Panc1 (cell line): ENCODE measurements at regions not wholly inside any gene's neighbourhood (a gene's known extent, or its start where the extent isn't known, plus 50 kb on each side); places are given as distances from the start of the nearest gene placed in this dataset.

Source experiments
- ATAC-seq: fragments of 200-7000 bp; cut with Tn5 transposase; 2 replicates; pipeline ENCODE4 v1.9.1; 2020; ENCODE audit warnings: mild to moderate bottlenecking, moderate library complexity
- BruUV-seq: library from RNA; stranded (reverse); fragments of 400-500 nt; replicated peaks from 2 replicates; lab custom pipeline; 2021; lab: Mats Ljungman, UMichigan
- CTCF ChIA-PET: fragments of 300-600 bp; sonication (Branson Sonifier 250); formaldehyde crosslinking; loops from one replicate; lab custom pipeline; 2022; ENCODE audit warnings: antibody characterized with exemption; lab: Charles Lee
- POLR2A ChIA-PET: fragments of 300-600 bp; sonication (Branson Sonifier 250); formaldehyde crosslinking; loops from one replicate; lab custom pipeline; 2022; ENCODE audit warnings: antibody characterized with exemption; lab: Charles Lee
- DNase-seq: peaks from one replicate; pipeline ENCODE4 v3.0.0-alpha.2; 2010; ENCODE audit warnings: low read depth, low spot score
- H3K27ac ChIP-seq: 2 replicates; pipeline ENCODE4 v1.5.1; 2011; ENCODE audit warnings: mild to moderate bottlenecking, low read length, inconsistent platforms
- H3K27me3 ChIP-seq: fragments of 200-500 bp; sonication (Bioruptor generic); 2 replicates; pipeline ENCODE4 v1.6.0; 2014; ENCODE audit warnings: low read length, inconsistent platforms; ENCODE audit not compliant: control insufficient read depth, insufficient read depth
- H3K36me3 ChIP-seq: fragments of 200-500 bp; sonication (Bioruptor generic); 2 replicates; pipeline ENCODE4 v1.5.1; 2014; ENCODE audit warnings: inconsistent platforms, mild to moderate bottlenecking, low read length, moderate library complexity; ENCODE audit not compliant: control insufficient read depth, insufficient read depth
- H3K4me1 ChIP-seq: 2 replicates; pipeline ENCODE4 v1.5.1; 2011; ENCODE audit warnings: inconsistent platforms, mild to moderate bottlenecking, low read length, moderate library complexity; ENCODE audit not compliant: control insufficient read depth, insufficient read depth
- H3K4me3 ChIP-seq, 2 experiments: 2 replicates each; pipeline ENCODE4 v1.5.1; 2011 to 2012; ENCODE audit warnings: low read depth in 2 of 2, low read length in 2 of 2, mild to moderate bottlenecking in 2 of 2, inconsistent platforms in 1 of 2, moderate library complexity in 1 of 2
- H3K9me3 ChIP-seq: fragments of 200-500 bp; sonication (Bioruptor generic); 2 replicates; pipeline ENCODE4 v1.5.1; 2014; ENCODE audit warnings: low read depth, mild to moderate bottlenecking, inconsistent platforms, low read length, moderate library complexity; ENCODE audit not compliant: control insufficient read depth, insufficient read depth
- POLR2AphosphoS5 ChIP-seq: IDR thresholded peaks from 2 replicates; pipeline ENCODE4 v1.6.1; 2012; ENCODE audit warnings: mild to moderate bottlenecking, low read depth, low read length, moderate library complexity
- SIN3A ChIP-seq: IDR thresholded peaks from 2 replicates; pipeline ENCODE4 v1.6.1; 2012; ENCODE audit warnings: low read depth, mild to moderate bottlenecking, low read length, moderate library complexity, borderline replicate concordance; ENCODE audit not compliant: insufficient read depth
- TCF7L2 ChIP-seq: IDR thresholded peaks from 2 replicates; pipeline ENCODE4 v1.6.1; 2011; ENCODE audit warnings: mild to moderate bottlenecking, low read depth, low read length, inconsistent platforms
- in situ Hi-C: cut with HindIII; loops from 2 replicates; pipeline ENCODE4 v1.10.0; 2016; ENCODE audit warnings: low sequenced_read_pairs, low pct_unique_long_range_greater_than_20kb
- intact Hi-C: fragments of 100-400 bp; cut with micrococcal nuclease; formaldehyde crosslinking; loops from one replicate; pipeline ENCODE4 v1.10.0; 2022; ENCODE audit not compliant: unreplicated experiment
- TF ChIP-seq, protein P1 (sequence below): fragments of 450-650 bp; IDR thresholded peaks from 2 replicates; pipeline ENCODE4 v1.5.1; 2017; ENCODE audit warnings: mild to moderate bottlenecking
- TF ChIP-seq, protein P2 (sequence below), 2 experiments: IDR thresholded peaks; 2 replicates each; pipeline ENCODE4 v1.6.1; 2011 to 2012; ENCODE audit warnings: low read depth in 2 of 2, control low read depth in 1 of 2, low read length in 1 of 2, mild to moderate bottlenecking in 1 of 2, moderate library complexity in 1 of 2; ENCODE audit not compliant: insufficient read depth in 1 of 2

DNA sequence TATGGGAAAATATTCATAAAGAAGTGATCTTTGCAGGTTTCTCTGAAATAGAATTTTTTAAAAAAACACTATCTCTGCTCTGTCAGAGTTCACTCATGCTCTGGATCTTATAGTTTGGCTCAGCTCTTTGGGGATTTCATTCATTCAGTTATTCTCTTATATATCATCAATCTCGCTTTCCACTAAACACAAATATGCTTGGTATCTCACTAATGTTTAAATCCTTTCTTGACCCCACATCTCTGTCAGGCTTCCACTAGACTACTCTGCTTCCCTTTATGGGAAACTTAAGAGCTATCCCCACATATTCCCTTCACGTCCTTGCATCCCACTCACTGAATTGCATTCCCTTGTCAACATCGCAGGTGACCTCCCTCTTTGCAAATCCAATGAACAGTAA, 396.1 kb downstream of the ENC1 start:
- no peak for TF ChIP-seq TCF7L2
- TF ChIP-seq, protein P1, sequence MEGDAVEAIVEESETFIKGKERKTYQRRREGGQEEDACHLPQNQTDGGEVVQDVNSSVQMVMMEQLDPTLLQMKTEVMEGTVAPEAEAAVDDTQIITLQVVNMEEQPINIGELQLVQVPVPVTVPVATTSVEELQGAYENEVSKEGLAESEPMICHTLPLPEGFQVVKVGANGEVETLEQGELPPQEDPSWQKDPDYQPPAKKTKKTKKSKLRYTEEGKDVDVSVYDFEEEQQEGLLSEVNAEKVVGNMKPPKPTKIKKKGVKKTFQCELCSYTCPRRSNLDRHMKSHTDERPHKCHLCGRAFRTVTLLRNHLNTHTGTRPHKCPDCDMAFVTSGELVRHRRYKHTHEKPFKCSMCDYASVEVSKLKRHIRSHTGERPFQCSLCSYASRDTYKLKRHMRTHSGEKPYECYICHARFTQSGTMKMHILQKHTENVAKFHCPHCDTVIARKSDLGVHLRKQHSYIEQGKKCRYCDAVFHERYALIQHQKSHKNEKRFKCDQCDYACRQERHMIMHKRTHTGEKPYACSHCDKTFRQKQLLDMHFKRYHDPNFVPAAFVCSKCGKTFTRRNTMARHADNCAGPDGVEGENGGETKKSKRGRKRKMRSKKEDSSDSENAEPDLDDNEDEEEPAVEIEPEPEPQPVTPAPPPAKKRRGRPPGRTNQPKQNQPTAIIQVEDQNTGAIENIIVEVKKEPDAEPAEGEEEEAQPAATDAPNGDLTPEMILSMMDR: no peak
- TF ChIP-seq, protein P2, sequence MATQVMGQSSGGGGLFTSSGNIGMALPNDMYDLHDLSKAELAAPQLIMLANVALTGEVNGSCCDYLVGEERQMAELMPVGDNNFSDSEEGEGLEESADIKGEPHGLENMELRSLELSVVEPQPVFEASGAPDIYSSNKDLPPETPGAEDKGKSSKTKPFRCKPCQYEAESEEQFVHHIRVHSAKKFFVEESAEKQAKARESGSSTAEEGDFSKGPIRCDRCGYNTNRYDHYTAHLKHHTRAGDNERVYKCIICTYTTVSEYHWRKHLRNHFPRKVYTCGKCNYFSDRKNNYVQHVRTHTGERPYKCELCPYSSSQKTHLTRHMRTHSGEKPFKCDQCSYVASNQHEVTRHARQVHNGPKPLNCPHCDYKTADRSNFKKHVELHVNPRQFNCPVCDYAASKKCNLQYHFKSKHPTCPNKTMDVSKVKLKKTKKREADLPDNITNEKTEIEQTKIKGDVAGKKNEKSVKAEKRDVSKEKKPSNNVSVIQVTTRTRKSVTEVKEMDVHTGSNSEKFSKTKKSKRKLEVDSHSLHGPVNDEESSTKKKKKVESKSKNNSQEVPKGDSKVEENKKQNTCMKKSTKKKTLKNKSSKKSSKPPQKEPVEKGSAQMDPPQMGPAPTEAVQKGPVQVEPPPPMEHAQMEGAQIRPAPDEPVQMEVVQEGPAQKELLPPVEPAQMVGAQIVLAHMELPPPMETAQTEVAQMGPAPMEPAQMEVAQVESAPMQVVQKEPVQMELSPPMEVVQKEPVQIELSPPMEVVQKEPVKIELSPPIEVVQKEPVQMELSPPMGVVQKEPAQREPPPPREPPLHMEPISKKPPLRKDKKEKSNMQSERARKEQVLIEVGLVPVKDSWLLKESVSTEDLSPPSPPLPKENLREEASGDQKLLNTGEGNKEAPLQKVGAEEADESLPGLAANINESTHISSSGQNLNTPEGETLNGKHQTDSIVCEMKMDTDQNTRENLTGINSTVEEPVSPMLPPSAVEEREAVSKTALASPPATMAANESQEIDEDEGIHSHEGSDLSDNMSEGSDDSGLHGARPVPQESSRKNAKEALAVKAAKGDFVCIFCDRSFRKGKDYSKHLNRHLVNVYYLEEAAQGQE (IDR thresholded peaks at IDR 0.05; ENCODE audit: insufficient read depth in 1 of 2, low read depth in 2 of 2, low read length in 1 of 2): no peak
- no peak for TF ChIP-seq POLR2AphosphoS5
- TF ChIP-seq SIN3A: no peak
- Histone ChIP-seq H3K36me3 (no peaks in the 10 kb centered on the region), H3K27me3 (no peaks in the 10 kb centered on the region), H3K27ac (no peak overlapping the region), H3K4me1 (no peaks in the 10 kb centered on the region), H3K9me3 (no peaks in the 10 kb centered on the region), H3K4me3 (no peak overlapping the region)
- DNase-seq (no peak), ATAC-seq (no peak)
- POLR2A ChIA-PET: no interaction called here
- in situ Hi-C loops: no loop called here
- CTCF ChIA-PET: no interaction called here
- intact Hi-C loops: no loop called here
- no TSS peak for BruUV-seq

DNA sequence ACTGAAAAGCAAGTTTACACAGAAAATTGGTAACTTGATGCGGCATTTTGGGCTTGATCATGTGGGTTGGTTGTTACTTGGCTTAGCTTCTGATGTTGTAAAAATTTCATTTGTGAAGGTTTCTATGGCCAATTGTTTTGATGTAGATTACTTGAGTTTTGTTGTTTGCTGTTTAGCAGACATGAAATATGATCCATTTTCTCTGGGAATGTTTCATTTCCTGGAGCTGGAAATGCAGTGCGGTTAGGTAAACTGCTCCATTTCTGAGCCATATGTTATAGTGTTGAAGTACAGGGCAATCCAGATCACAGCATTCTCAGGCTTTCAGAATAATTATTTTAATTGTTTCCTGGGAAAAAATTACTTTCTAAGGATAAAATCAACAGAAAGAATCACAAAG, 396.9 kb downstream of the ENC1 start:
- no peaks in the 10 kb centered on the region for H3K27me3 ChIP-seq
- in situ Hi-C loops (no loop called here), intact Hi-C loops (no loop called here)
- ChIA-PET CTCF (no interaction called here), POLR2A (no interaction called here)
- H3K4me1 ChIP-seq: no peaks in the 10 kb centered on the region
- no peaks in the 10 kb centered on the region for H3K9me3 ChIP-seq
- ATAC-seq: no peak
- TF ChIP-seq, protein P1: no peak
- TF ChIP-seq SIN3A: no peak
- no peak overlapping the region for H3K27ac ChIP-seq
- no TSS peak for BruUV-seq
- H3K4me3 ChIP-seq: no peak overlapping the region
- DNase-seq: no peak
- H3K36me3 ChIP-seq: no peaks in the 10 kb centered on the region

DNA sequence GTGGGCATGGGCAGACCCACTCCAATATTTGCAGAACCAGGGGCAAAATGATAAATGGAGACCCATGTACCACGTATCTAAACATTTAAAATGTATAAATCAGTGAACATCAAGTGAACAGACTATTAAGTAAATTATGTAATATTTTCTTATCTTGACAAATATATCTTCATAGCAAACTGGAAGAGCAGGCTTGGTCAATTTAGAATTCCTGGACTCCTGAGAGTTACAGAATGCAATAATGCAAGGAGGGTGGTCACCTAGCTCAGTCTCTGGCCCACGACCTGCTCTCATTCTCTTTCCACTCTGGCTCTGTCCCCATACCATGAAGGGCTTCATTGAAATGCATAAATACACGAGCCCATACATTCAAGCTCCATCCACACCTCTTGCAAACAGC, 398.0 kb downstream of the ENC1 start:
- intact Hi-C loops: no loop called here
- Histone ChIP-seq H3K27ac (no peak overlapping the region), H3K4me1 (no peaks in the 10 kb centered on the region), H3K27me3 (no peaks in the 10 kb centered on the region), H3K9me3 (no peaks in the 10 kb centered on the region), H3K36me3 (no peaks in the 10 kb centered on the region), H3K4me3 (no peak overlapping the region)
- ATAC-seq: no peak
- POLR2A ChIA-PET: no interaction called here
- DNase-seq: no peak
- BruUV-seq: no TSS peak
- in situ Hi-C loops: no loop called here
- TF ChIP-seq SIN3A: no peak
- TF ChIP-seq, protein P1: no peak
- TF ChIP-seq, protein P2 (IDR thresholded peaks at IDR 0.05; ENCODE audit: insufficient read depth in 1 of 2, low read depth in 2 of 2, low read length in 1 of 2): no peak
- no peak for TF ChIP-seq TCF7L2
- no peak for TF ChIP-seq POLR2AphosphoS5
- CTCF ChIA-PET: no interaction called here
